Fibroblast of lung (primary cell): ENCODE measurements at regions not wholly inside any gene's neighbourhood (a gene's known extent, or its start where the extent isn't known, plus 50 kb on each side); places are given as distances from the start of the nearest gene placed in this dataset.

Experiments
- DNase-seq, 2 donors: peaks; one replicate each; pipeline versions ENCODE4 v3.0.0 to v3.0.0-alpha.2; 2010; ENCODE audit warnings: low read depth in 2 of 2
- H2AFZ ChIP-seq: 2 replicates; pipeline ENCODE4 v1.5.1; 2012; ENCODE audit warnings: low read length, control low read depth, inconsistent platforms
- H3K27ac ChIP-seq: 2 replicates; pipeline ENCODE4 v1.5.1; 2011; ENCODE audit warnings: low read length, control low read depth; ENCODE audit not compliant: insufficient read depth
- H3K27me3 ChIP-seq: 2 replicates; pipeline ENCODE4 v1.5.1; 2011; ENCODE audit warnings: mild to moderate bottlenecking, low read length; ENCODE audit not compliant: control insufficient read depth, insufficient read depth
- H3K36me3 ChIP-seq: 2 replicates; pipeline ENCODE4 v1.5.1; 2011; ENCODE audit warnings: low read length; ENCODE audit not compliant: control insufficient read depth, insufficient read depth
- H3K4me1 ChIP-seq: 2 replicates; pipeline ENCODE4 v1.5.1; 2011; ENCODE audit warnings: low read length; ENCODE audit not compliant: control insufficient read depth, insufficient read depth; ENCODE audit errors: extremely low read depth
- H3K4me2 ChIP-seq: 2 replicates; pipeline ENCODE4 v1.5.1; 2011; ENCODE audit warnings: low read length, control low read depth; ENCODE audit not compliant: insufficient read depth; ENCODE audit errors: extremely low read depth
- H3K4me3 ChIP-seq, 4 experiments: fragments of 200-600 bp in 1 of 4; sonication (generic) in 1 of 4; replicated peaks in 1 of 4; 2 replicates each; pipeline ENCODE4 v1.5.1; 2011 to 2016; ENCODE audit warnings: low read length in 4 of 4, low read depth in 3 of 4, mild to moderate bottlenecking in 3 of 4, control low read depth in 2 of 4, inconsistent platforms in 1 of 4, mixed read lengths in 1 of 4; ENCODE audit not compliant: insufficient read depth in 1 of 4; ENCODE audit errors: control extremely low read depth in 1 of 4
- H3K79me2 ChIP-seq: 2 replicates; pipeline ENCODE4 v1.5.1; 2012; ENCODE audit warnings: mild to moderate bottlenecking, low read length, inconsistent platforms; ENCODE audit not compliant: control insufficient read depth, insufficient read depth
- H3K9ac ChIP-seq: 2 replicates; pipeline ENCODE4 v1.5.1; 2011; ENCODE audit warnings: mild to moderate bottlenecking, low read length, control low read depth; ENCODE audit not compliant: insufficient read depth
- H3K9me3 ChIP-seq: 2 replicates; pipeline ENCODE4 v1.5.1; 2012; ENCODE audit warnings: low read depth, low read length; ENCODE audit not compliant: control insufficient read depth, insufficient read depth
- H4K20me1 ChIP-seq: 2 replicates; pipeline ENCODE4 v1.5.1; 2011; ENCODE audit warnings: low read length; ENCODE audit not compliant: control insufficient read depth, insufficient read depth; ENCODE audit errors: extremely low read depth
- CTCF ChIP-seq, 2 donors: IDR thresholded peaks in 1 of 2; conservative IDR thresholded peaks in 1 of 2; 1 replicate in 1 of 2; 2 replicates in 1 of 2; pipeline ENCODE4 v1.5.1; 2011 to 2012; ENCODE audit warnings: low read length in 2 of 2, control low read depth in 1 of 2, inconsistent platforms in 1 of 2, low read depth in 1 of 2, mild to moderate bottlenecking in 1 of 2
- EZH2 ChIP-seq: IDR thresholded peaks from 2 replicates; pipeline ENCODE4 v1.5.1; 2012; ENCODE audit warnings: low read length, control low read depth, mild to moderate bottlenecking; ENCODE audit errors: missing control alignments

GRCh38 chr4:62661821-62662220 is 1461.7 kb downstream of the ADGRL3 start:
- Histone ChIP-seq H2AFZ (no peak overlapping the region), H3K4me1 (no peaks in the 10 kb centered on the region), H3K9me3 (no peaks in the 10 kb centered on the region), H4K20me1 (no peaks in the 10 kb centered on the region), H3K79me2 (no peaks in the 10 kb centered on the region), H3K36me3 (no peaks in the 10 kb centered on the region), H3K9ac (no peak overlapping the region), H3K27ac (no peak overlapping the region), H3K4me3 (no peak overlapping the region), H3K4me2 (no peak overlapping the region), H3K27me3 (no peaks in the 10 kb centered on the region)
- DNase-seq: no peak
- TF ChIP-seq EZH2 (no peak), CTCF (conservative IDR thresholded peaks at IDR 0.05 in 1 of 2, IDR thresholded peaks at IDR 0.05 in 1 of 2; ENCODE audit: low read depth in 1 of 2, low read length in 2 of 2) (no peak)

- H3K4me3 ChIP-seq: no peak overlapping the region
Observed at GRCh38 chr4:62656006-62656405, 1455.9 kb downstream of the ADGRL3 start.

GRCh38 chr4:62644372-62644771 is 1444.2 kb downstream of the ADGRL3 start:
- H3K9me3 ChIP-seq: no peaks in the 10 kb centered on the region
- TF ChIP-seq EZH2 (no peak), CTCF (conservative IDR thresholded peaks at IDR 0.05 in 1 of 2, IDR thresholded peaks at IDR 0.05 in 1 of 2; ENCODE audit: low read depth in 1 of 2, low read length in 2 of 2) (peak in 1 of 2 donors; percentile 18)
- H2AFZ ChIP-seq: no peak overlapping the region
- no peak overlapping the region for H3K27ac ChIP-seq
- no peaks in the 10 kb centered on the region for H3K27me3 ChIP-seq
- H4K20me1 ChIP-seq: no peaks in the 10 kb centered on the region
- H3K36me3 ChIP-seq: no peaks in the 10 kb centered on the region
- H3K4me1 ChIP-seq: no peaks in the 10 kb centered on the region
- H3K4me3 ChIP-seq: no peak overlapping the region
- no peaks in the 10 kb centered on the region for H3K79me2 ChIP-seq
- no peak overlapping the region for H3K9ac ChIP-seq
- peak; percentile 7 to 48 for DNase-seq
- H3K4me2 ChIP-seq: no peak overlapping the region

More at GRCh38 chr4:62656006-62656405, 1455.9 kb downstream of the ADGRL3 start:
- H4K20me1 ChIP-seq: no peaks in the 10 kb centered on the region
- no peak for DNase-seq
- H3K9ac ChIP-seq: no peak overlapping the region
- no peaks in the 10 kb centered on the region for H3K79me2 ChIP-seq
- H3K27ac ChIP-seq: no peak overlapping the region
- no peaks in the 10 kb centered on the region for H3K27me3 ChIP-seq
- no peak overlapping the region for H2AFZ ChIP-seq
- no peaks in the 10 kb centered on the region for H3K36me3 ChIP-seq
- H3K4me1 ChIP-seq: no peaks in the 10 kb centered on the region
- no peak overlapping the region for H3K4me2 ChIP-seq
- no peak for TF ChIP-seq CTCF (conservative IDR thresholded peaks at IDR 0.05 in 1 of 2, IDR thresholded peaks at IDR 0.05 in 1 of 2; ENCODE audit: low read depth in 1 of 2, low read length in 2 of 2)
- TF ChIP-seq EZH2: no peak
- no peaks in the 10 kb centered on the region for H3K9me3 ChIP-seq
